ENCODE measurements at regions not wholly inside any gene's neighbourhood (a gene's known extent, or its start where the extent isn't known, plus 50 kb on each side); places are given as distances from the start of the nearest gene placed in this dataset.

DNA sequence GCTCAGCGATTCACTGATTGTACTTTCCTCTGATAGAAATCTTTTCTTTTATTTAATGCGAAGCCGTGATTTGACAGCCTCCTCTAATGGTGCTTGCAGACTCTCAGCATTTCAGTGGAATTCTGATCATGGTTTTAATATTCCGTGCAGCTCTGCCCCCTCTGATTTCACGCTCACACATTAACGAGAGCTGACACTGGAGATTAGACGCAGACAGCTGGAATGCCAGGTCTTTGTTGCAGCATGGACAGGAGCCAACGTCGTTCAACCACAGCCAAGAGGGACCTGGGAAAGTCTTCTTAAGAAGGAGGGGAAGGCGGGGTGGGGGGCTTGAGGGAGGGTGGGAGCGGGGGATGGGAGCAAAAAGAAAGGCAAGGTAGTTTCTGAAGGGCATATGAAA lies 186.4 kb downstream of the BLID start:
- TF ChIP-seq CTCF (IDR thresholded peaks at IDR 0.05) (no peak), ZFX (IDR thresholded peaks at IDR 0.05; ENCODE audit: borderline replicate concordance) (no peak)

All from 22Rv1 (cell line).